SIG-M5 treated with dmso at 0.1 percent for 504 hours (cell line): ENCODE measurements at regions not wholly inside any gene's neighbourhood (a gene's known extent, or its start where the extent isn't known, plus 50 kb on each side); places are given as distances from the start of the nearest gene placed in this dataset.
A peak's percentile ranks its signal among the peaks of the same experiment; 100 is the strongest.

Experiments used
- DNase-seq: peaks from one replicate; lab custom pipeline; 2025; ENCODE audit not compliant: unreplicated experiment; lab: John Stamatoyannopoulos, UW

DNA sequence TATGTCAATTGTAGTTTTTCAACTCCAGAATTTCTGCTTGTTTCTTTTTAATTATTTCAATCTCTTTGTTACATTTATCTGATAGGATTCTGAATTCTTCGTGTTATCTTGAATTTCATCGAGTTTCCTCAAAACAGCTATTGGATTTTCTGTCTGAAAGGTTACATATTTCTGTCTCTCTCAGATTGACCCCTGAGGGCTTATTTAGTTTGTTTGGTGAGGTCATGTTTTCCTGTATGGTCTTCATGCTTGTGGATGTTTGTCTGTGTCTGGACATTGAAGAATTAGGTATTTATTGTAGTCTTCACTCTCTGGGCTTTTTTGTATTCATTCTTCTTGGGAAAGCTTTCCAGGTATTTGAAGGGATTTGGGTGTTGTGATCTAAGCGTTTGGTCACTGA lies 85.6 kb downstream of the SNAPC1 start:
- DNase-seq = no peak

- no peak for DNase-seq
Observed at GRCh38 chr14:61854898-61855297, 92.7 kb downstream of the SNAPC1 start.

DNA sequence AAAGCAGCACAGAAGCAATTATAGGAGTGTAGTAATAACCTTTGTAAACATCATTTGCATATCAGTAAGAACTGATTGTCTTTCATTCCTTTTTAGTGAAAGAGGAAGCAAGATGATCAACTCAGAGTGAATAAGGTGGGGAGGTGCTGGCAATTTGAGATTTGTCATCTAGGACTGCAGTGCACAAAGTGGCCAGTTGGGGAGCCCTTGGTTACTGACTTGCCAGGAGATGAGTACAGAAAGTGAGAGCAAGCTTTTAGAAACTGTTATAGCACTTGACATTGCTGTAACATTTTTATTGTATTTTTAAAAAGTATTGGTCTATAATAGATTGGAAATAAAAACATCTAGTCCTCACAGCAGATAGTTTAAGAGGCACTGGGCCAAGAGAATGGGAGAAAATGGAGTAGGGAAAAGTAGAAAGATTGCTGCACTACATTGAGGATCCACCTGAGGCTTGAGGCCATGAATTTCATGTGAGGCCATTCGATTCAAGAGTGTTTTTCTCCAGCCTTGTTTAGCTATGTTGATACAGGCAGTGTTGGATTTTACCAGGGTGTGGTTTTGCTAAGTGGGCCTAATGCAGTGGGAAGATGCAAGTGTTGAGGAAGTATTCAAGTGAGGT lies 98.2 kb downstream of the SNAPC1 start:
- peak; percentile 74 for DNase-seq

- no peak for DNase-seq
Observed at GRCh38 chr14:61861320-61861865, 99.2 kb downstream of the SNAPC1 start.

GRCh38 chr14:61864329-61864898 lies 102.2 kb downstream of the SNAPC1 start:
- DNase-seq = no peak

- DNase-seq = peak; percentile 71
Observed at GRCh38 chr14:61866932-61867920, 105.0 kb downstream of the SNAPC1 start.

DNA sequence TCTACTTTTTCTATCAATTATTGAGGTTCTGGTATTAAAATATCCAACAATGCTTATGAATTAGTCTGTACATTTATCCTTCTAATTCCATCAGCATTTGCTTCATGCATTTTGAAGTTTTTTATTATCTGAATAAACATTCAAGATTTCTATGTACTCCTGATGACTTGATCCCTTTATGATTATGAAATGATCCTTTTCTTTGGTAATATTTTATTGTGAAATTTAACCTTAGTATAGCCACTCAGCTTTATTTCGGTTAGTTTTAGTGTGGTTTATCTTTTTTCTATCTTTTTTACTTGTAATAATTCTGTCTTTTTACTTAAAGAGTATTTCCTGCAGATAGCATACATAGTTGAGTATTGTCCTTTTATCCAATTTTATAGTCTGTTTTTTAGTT lies 106.6 kb downstream of the SNAPC1 start:
- no peak for DNase-seq

GRCh38 chr14:61870163-61870562 lies 107.9 kb downstream of the SNAPC1 start:
- DNase-seq = no peak

- DNase-seq = peak; percentile 39
Observed at GRCh38 chr14:61872452-61872851, 110.2 kb downstream of the SNAPC1 start.

DNA sequence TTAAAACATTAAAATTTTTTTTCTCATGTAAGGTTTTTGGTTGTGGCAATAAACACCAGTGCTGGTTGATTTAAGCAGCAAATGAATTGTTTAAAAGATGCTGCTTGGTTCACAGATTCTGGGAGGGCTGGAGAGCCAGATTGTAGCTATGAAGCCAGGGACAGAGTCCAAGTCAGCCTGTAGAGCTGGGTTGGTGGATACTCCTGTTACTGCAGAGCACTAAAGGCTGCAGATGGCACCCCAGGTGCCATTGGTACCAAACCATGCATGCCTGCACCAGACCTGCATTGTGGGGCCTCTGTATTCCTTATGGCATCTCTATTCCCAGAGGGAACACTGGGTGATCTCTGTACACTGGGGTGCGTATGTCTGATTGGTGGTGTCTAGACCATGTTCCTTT lies 113.3 kb downstream of the SNAPC1 start:
- DNase-seq = no peak

DNA sequence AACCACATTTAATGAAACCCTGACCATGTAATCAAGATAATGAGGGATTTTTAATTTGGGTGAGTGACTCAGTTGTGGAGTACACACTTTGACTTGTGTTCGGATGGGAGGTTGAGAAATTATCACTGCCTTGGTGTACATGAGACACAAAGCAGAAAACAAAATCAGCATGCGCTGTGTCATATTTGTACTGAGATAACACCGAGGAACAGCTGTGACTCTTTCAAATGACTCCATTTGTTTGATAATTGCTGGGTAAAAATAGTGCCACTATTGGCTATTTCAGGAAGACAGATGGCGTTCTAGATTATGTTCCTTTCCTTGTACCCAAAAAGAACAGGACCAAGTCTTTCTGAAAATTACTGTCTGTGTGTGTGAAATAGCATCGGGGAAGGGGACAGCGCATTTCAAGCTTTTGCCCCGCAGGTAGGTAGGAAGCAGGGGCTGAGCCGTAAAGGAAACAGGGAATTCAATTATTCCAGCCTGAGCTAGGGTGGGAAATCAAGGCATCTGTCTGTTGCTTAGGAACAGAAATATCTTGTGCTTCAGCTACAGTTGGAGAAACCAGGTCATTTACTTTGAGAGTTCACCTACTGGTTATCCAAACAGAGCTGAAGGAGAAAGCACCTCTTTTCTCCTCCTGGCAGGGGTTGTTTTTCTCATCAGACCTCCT lies 114.3 kb downstream of the SNAPC1 start:
- no peak for DNase-seq

DNA sequence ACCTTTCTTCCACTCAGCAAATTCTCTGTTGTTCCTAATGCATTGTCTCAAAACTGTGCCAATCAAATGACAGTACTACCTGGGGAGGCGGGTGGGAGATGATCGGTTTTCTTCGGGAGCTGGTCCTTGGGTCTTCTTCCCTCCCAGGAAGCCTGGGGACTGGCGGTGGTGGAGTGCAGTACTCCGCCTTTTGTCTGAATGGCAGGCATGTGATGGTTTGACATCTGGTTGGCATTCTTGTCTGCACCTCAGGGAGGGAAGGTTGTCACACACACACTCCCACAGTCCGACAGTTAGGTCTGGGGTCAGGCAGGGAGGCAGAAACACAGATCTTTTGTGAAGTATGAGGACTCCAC lies 114.8 kb downstream of the SNAPC1 start:
- DNase-seq = no peak

DNA sequence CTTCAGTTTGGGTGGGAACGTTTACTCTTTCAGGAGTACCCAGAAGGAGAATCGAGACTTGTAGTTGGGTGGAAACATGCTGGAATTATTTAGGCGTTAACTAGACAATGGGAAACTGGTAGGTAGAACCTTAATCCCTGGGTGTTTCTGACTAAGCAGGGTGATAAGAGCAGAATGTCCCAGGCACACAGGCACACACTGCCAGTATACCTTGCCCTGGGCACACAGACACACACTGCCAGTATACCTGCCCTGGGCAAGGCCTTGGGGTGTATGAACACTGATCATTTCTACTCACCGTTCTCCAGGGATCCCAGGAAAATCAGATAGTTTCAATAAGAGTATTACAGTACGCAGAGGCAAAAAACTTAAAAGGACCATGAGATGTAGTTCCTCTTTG lies 115.5 kb downstream of the SNAPC1 start:
- no peak for DNase-seq

- DNase-seq = no peak
Observed at GRCh38 chr14:61878931-61879330, 116.7 kb downstream of the SNAPC1 start.

DNA sequence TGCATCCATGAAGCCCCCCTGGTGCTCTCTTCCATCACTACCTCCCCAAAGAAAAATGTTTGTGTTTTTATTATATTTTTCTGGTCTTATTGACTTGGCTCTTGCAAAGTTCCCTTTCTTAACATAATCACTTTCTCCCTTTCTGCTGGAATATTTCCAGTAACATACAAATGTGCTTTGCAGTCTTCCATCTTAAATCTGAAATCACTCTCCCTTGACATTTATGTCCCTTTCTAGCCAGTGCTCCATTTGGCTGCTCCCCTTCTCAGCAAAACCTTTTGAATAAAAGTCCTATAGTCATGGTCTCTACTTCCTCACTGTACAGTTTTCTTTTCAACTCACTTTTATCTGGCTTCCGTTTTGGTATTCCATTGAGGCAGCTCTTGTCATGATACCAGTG lies 118.8 kb downstream of the SNAPC1 start:
- no peak for DNase-seq

- DNase-seq = no peak
Observed at GRCh38 chr14:61884711-61885110, 122.5 kb downstream of the SNAPC1 start.

GRCh38 chr14:61885203-61885961 lies 123.2 kb downstream of the SNAPC1 start:
- no peak for DNase-seq

DNA sequence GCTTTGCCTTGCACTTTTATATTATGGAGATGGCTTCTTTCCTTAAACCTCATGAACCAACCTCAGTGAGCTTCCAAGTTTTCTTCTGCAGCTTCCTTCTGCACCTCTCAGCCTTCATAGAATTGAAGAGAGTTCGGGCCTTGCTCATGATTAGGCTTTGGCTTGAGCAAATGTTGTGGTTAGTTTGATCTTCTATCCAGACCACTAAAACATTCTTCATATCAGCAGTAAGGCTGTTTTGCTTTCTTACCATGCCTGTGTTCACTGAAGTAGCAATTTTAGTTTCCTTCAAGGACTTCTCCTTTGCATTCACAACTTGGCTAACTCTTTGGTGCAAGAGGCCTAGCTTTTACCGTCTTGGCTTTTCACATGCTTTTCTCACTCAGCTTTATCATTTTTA lies 125.4 kb downstream of the SNAPC1 start:
- DNase-seq = no peak

DNA sequence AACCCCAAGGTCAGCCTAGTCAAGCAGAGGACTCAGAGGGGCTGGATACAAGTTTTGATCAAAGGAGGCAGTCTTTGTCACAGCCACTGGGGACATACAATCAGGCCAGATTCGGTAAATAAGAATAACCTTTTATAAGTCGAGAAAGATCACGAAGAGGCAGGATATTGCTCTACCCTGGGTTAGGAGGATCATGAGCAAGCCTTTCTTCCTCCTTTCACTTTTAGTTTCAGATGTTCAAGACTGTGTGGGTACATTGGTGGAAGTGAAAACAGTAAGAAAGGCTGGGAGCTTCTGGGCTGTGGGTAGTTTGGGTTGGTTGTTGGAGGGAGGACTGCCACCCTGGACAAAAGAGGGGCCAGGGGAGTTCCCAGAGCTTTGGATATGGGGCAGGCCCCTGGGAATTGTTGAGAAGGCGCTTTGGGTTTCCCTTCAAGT lies 127.7 kb downstream of the SNAPC1 start:
- DNase-seq = peak; percentile 85

DNA sequence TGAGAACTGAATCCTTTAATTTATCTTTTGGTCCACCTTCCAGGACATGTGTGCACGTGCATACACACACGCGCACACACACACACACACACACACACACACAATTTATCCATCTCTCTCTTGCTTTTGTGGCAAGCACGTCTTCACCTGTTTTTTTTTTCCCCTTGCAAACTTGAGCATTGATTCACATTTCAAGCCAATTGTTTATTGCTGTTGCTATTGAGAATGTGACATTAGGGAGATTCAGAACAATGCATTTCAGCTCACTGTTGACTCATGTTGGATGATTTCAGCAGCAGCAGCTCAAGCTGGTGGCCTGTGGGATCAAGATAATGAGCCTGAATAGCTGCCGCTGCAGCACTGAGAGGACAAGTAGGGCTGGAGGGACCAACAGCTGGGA lies 128.9 kb downstream of the SNAPC1 start:
- DNase-seq = no peak
